ENCODE measurements at regions not wholly inside any gene's neighbourhood (a gene's known extent, or its start where the extent isn't known, plus 50 kb on each side); places are given as distances from the start of the nearest gene placed in this dataset.
A peak's percentile ranks its signal among the peaks of the same experiment; 100 is the strongest.

DNA sequence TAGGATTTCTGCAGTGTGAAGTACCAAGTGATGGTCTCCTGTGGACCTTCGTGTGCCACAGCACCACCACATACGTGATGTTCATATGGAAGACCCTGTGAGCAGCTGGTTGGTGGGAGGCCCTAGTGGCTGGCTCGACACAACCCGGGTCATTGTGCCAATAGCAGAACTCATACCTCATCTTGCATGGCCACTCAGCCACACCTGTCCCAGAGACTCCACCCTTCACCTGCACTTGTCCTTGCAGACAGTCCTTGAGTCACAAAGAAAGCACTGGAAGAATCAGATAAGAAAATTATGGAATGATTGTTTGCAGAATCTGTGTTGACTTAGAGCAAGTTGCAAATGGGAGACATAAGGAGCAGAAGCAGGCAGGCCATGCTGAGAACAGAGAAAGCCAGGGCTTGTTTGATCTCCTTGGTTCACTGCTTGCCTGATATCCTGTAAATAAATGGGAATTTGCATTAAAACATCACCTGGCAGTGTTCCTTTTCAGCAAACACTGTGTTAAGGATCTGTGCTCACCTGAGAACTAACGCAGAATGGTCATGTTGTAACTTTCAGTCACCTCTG, 307.7 kb downstream of the SIPA1L2 start:
- Histone ChIP-seq H3K79me2 (ENCODE audit: control insufficient read depth, insufficient read depth, low read length) (no peaks in the 10 kb centered on the region), H3K27ac (ENCODE audit: control insufficient read depth, insufficient read depth, low read length) (no peak overlapping the region)
- dilution Hi-C loops (cut with MboI; ENCODE audit: extremely low pct_ligation_motif_present, low sequenced_read_pairs) = no loop called here

DNA sequence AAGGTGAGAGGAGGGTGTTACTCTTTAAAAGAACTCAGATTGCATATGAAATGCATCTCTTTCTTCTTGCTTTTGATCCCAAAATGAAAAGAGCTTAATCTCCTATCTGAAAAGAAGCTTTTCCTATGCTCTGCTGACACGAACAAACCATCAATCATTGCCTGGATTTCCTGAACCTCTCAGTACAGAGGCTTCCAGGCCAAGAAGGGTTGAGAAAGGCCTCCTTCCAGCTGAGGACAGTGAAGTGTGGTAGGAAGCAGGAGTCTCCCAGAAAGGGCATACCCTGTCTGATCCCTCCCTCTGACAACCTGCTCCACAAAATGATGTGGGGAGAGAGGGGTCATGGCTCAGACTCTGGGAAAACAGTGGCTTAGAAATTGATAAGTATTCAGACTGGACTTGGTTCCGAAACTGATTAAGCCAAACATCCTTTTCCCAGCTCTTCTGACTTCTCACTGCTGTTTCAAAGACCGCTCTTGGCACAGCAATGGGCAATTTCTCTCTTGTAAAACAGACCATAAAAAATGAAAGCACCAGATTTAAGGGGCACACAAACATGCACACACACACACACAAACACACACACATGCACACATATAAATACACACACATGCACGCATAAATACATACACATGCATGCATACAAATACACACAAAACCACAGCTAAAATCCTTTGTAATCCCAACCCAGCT, 310.3 kb downstream of the SIPA1L2 start:
- TF ChIP-seq EZH2 (IDR thresholded peaks at IDR 0.05; ENCODE audit: low read length) = no peak
- TF ChIP-seq, protein P1, sequence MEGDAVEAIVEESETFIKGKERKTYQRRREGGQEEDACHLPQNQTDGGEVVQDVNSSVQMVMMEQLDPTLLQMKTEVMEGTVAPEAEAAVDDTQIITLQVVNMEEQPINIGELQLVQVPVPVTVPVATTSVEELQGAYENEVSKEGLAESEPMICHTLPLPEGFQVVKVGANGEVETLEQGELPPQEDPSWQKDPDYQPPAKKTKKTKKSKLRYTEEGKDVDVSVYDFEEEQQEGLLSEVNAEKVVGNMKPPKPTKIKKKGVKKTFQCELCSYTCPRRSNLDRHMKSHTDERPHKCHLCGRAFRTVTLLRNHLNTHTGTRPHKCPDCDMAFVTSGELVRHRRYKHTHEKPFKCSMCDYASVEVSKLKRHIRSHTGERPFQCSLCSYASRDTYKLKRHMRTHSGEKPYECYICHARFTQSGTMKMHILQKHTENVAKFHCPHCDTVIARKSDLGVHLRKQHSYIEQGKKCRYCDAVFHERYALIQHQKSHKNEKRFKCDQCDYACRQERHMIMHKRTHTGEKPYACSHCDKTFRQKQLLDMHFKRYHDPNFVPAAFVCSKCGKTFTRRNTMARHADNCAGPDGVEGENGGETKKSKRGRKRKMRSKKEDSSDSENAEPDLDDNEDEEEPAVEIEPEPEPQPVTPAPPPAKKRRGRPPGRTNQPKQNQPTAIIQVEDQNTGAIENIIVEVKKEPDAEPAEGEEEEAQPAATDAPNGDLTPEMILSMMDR (optimal IDR thresholded peaks at IDR 0.05 in 1 of 3, IDR thresholded peaks at IDR 0.05 in 1 of 3, conservative IDR thresholded peaks at IDR 0.05 in 1 of 3; ENCODE audit: extremely low read depth in 1 of 3, insufficient read depth in 2 of 3, low read length in 3 of 3) = no peak
- dilution Hi-C loops (cut with MboI; ENCODE audit: extremely low pct_ligation_motif_present, low sequenced_read_pairs) = no loop called here
- Histone ChIP-seq H3K9me3 (ENCODE audit: control insufficient read depth, low read depth, low read length) (no peaks in the 10 kb centered on the region), H3K36me3 (ENCODE audit: control insufficient read depth in 2 of 2, extremely low read depth in 1 of 2, insufficient read depth in 2 of 2, low read length in 2 of 2) (no peaks in the 10 kb centered on the region), H3K4me3 (ENCODE audit: control insufficient read depth in 2 of 3, extremely low read depth in 1 of 3, insufficient read depth in 2 of 3, low read depth in 1 of 3, low read length in 3 of 3) (no peak overlapping the region), H3K9ac (ENCODE audit: control insufficient read depth, extremely low read depth, insufficient read depth, low read length) (no peak overlapping the region), H3K79me2 (ENCODE audit: control insufficient read depth, insufficient read depth, low read length) (no peaks in the 10 kb centered on the region), H3K9me1 (ENCODE audit: control insufficient read depth, extremely low read depth, insufficient read depth, low read length) (no peaks in the 10 kb centered on the region), H3K27me3 (ENCODE audit: control insufficient read depth, extremely low read depth, insufficient read depth, low read length) (no peaks in the 10 kb centered on the region), H2AFZ (ENCODE audit: control insufficient read depth, low read length) (no peak overlapping the region), H3K4me1 (ENCODE audit: control insufficient read depth, extremely low read depth, insufficient read depth, low read length) (peaks cover 12% of the 10 kb centered on the region), H3K27ac (ENCODE audit: control insufficient read depth, insufficient read depth, low read length) (no peak overlapping the region), H3K4me2 (ENCODE audit: control insufficient read depth, extremely low read depth, insufficient read depth, low read depth, low read length) (no peak overlapping the region), H4K20me1 (ENCODE audit: control insufficient read depth, extremely low read depth, insufficient read depth, low read length) (no peaks in the 10 kb centered on the region)
- no peak for DNase-seq (ENCODE audit: low read depth, low spot score)
- FAIRE-seq = peak; percentile 41

More for the DNA sequence above, 307.7 kb downstream of the SIPA1L2 start:
- Histone ChIP-seq H2AFZ (ENCODE audit: control insufficient read depth, low read length) (no peak overlapping the region), H4K20me1 (ENCODE audit: control insufficient read depth, extremely low read depth, insufficient read depth, low read length) (no peaks in the 10 kb centered on the region), H3K9me1 (ENCODE audit: control insufficient read depth, extremely low read depth, insufficient read depth, low read length) (no peaks in the 10 kb centered on the region), H3K36me3 (ENCODE audit: control insufficient read depth in 2 of 2, extremely low read depth in 1 of 2, insufficient read depth in 2 of 2, low read length in 2 of 2) (no peaks in the 10 kb centered on the region), H3K27me3 (ENCODE audit: control insufficient read depth, extremely low read depth, insufficient read depth, low read length) (no peaks in the 10 kb centered on the region), H3K4me1 (ENCODE audit: control insufficient read depth, extremely low read depth, insufficient read depth, low read length) (peaks cover 12% of the 10 kb centered on the region), H3K9ac (ENCODE audit: control insufficient read depth, extremely low read depth, insufficient read depth, low read length) (no peak overlapping the region), H3K4me2 (ENCODE audit: control insufficient read depth, extremely low read depth, insufficient read depth, low read depth, low read length) (no peak overlapping the region), H3K4me3 (ENCODE audit: control insufficient read depth in 2 of 3, extremely low read depth in 1 of 3, insufficient read depth in 2 of 3, low read depth in 1 of 3, low read length in 3 of 3) (no peak overlapping the region), H3K9me3 (ENCODE audit: control insufficient read depth, low read depth, low read length) (no peaks in the 10 kb centered on the region)
- no peak for DNase-seq (ENCODE audit: low read depth, low spot score)
- FAIRE-seq = no peak
- TF ChIP-seq, protein P1 (optimal IDR thresholded peaks at IDR 0.05 in 1 of 3, IDR thresholded peaks at IDR 0.05 in 1 of 3, conservative IDR thresholded peaks at IDR 0.05 in 1 of 3; ENCODE audit: extremely low read depth in 1 of 3, insufficient read depth in 2 of 3, low read length in 3 of 3) = no peak
- TF ChIP-seq EZH2 (IDR thresholded peaks at IDR 0.05; ENCODE audit: low read length) = no peak

Data from keratinocyte (primary cell).